A673 (cell line): ENCODE measurements at regions not wholly inside any gene's neighbourhood (a gene's known extent, or its start where the extent isn't known, plus 50 kb on each side); places are given as distances from the start of the nearest gene placed in this dataset.

Source experiments
- BruUV-seq: library from RNA; stranded (reverse); fragments of 400-500 nt; replicated peaks from 2 replicates; lab custom pipeline; 2021; lab: Mats Ljungman, UMichigan
- CTCF ChIA-PET: fragments of 300-600 bp; sonication (Branson Sonifier 250); formaldehyde crosslinking; loops from one replicate; lab custom pipeline; 2022; ENCODE audit warnings: antibody characterized with exemption; lab: Charles Lee
- POLR2A ChIA-PET: fragments of 300-600 bp; sonication (Branson Sonifier 250); formaldehyde crosslinking; loops from one replicate; lab custom pipeline; 2022; ENCODE audit warnings: antibody characterized with exemption; ENCODE audit not compliant: low non-redundant PET; lab: Charles Lee
- DNase-seq: peaks from one replicate; pipeline ENCODE4 v3.0.0-alpha.2; 2015; ENCODE audit warnings: low spot score
- H3K27ac ChIP-seq: fragments of 200-600 bp; sonication (generic); 2 replicates; pipeline ENCODE4 v1.5.1; 2016; ENCODE audit warnings: mixed run types, low read depth, mild to moderate bottlenecking, mixed read lengths, antibody characterized with exemption, low read length; ENCODE audit not compliant: poor library complexity, severe bottlenecking
- H3K27me3 ChIP-seq: fragments of 200-600 bp; sonication (generic); replicated peaks from 2 replicates; pipeline ENCODE4 v1.6.1; 2017; ENCODE audit warnings: mixed run types, low read depth, mild to moderate bottlenecking, mixed read lengths, antibody characterized with exemption, low read length; ENCODE audit not compliant: insufficient read depth, poor library complexity
- H3K36me3 ChIP-seq: fragments of 200-600 bp; sonication (generic); 2 replicates; pipeline ENCODE4 v1.6.1; 2016; ENCODE audit warnings: mixed run types, mild to moderate bottlenecking, mixed read lengths, antibody characterized with exemption, low read length; ENCODE audit not compliant: insufficient read depth, poor library complexity, severe bottlenecking
- H3K4me1 ChIP-seq: fragments of 200-600 bp; sonication (generic); 2 replicates; pipeline ENCODE4 v1.6.1; 2017; ENCODE audit warnings: mixed run types, mild to moderate bottlenecking, mixed read lengths, antibody characterized with exemption, low read length; ENCODE audit not compliant: insufficient read depth, poor library complexity, severe bottlenecking
- H3K4me3 ChIP-seq: fragments of 200-600 bp; sonication (generic); 2 replicates; pipeline ENCODE4 v1.5.1; 2016; ENCODE audit warnings: low read depth, mixed run types, mild to moderate bottlenecking, mixed read lengths, low read length; ENCODE audit not compliant: poor library complexity, severe bottlenecking
- H3K9me3 ChIP-seq: fragments of 200-600 bp; sonication (generic); 2 replicates; pipeline ENCODE4 v1.6.1; 2016; ENCODE audit warnings: mixed run types, low read depth, mild to moderate bottlenecking, mixed read lengths, antibody characterized with exemption, low read length; ENCODE audit not compliant: poor library complexity, severe bottlenecking
- CTCF ChIP-seq: fragments of 300-800, 200-600 bp; sonication (generic); conservative IDR thresholded peaks from 2 replicates; pipeline ENCODE4 v1.5.1; 2017; ENCODE audit warnings: low read depth, mild to moderate bottlenecking, antibody characterized with exemption, low read length, moderate library complexity, mixed read lengths
- EZH2 ChIP-seq: fragments of 200-600 bp; sonication (generic); IDR thresholded peaks from 2 replicates; pipeline ENCODE4 v1.6.1; 2017; ENCODE audit warnings: borderline replicate concordance, low read depth, mild to moderate bottlenecking, mixed read lengths, antibody characterized with exemption, low read length; ENCODE audit not compliant: poor library complexity, severe bottlenecking
- intact Hi-C: fragments of 100-400 bp; cut with micrococcal nuclease; formaldehyde crosslinking; loops from one replicate; pipeline ENCODE4 v1.10.0; 2022; ENCODE audit not compliant: unreplicated experiment

GRCh38 chr7:27397503-27397902 is 154.9 kb downstream of the EVX1 start:
- no peak for DNase-seq
- ChIA-PET POLR2A (no interaction called here), CTCF (no interaction called here)
- Histone ChIP-seq H3K4me1 (no peaks in the 10 kb centered on the region), H3K9me3 (no peaks in the 10 kb centered on the region), H3K36me3 (no peaks in the 10 kb centered on the region), H3K4me3 (no peak overlapping the region), H3K27me3 (peaks cover 33% of the 10 kb centered on the region), H3K27ac (no peak overlapping the region)
- BruUV-seq = no TSS peak
- no peak for TF ChIP-seq EZH2
- TF ChIP-seq CTCF = no peak
- intact Hi-C loops = no loop called here

GRCh38 chr7:27398851-27399250 is 156.2 kb downstream of the EVX1 start:
- ChIA-PET POLR2A (no interaction called here), CTCF (no interaction called here)
- Histone ChIP-seq H3K36me3 (no peaks in the 10 kb centered on the region), H3K4me3 (no peak overlapping the region), H3K27me3 (peaks cover 21% of the 10 kb centered on the region), H3K9me3 (no peaks in the 10 kb centered on the region), H3K4me1 (no peaks in the 10 kb centered on the region), H3K27ac (no peak overlapping the region)
- no peak for TF ChIP-seq CTCF
- no peak for TF ChIP-seq EZH2
- no TSS peak for BruUV-seq
- intact Hi-C loops = no loop called here
- DNase-seq = no peak

- Histone ChIP-seq H3K9me3 (no peaks in the 10 kb centered on the region), H3K27ac (no peak overlapping the region), H3K27me3 (peaks cover 15% of the 10 kb centered on the region), H3K36me3 (no peaks in the 10 kb centered on the region), H3K4me3 (no peak overlapping the region), H3K4me1 (no peaks in the 10 kb centered on the region)
- DNase-seq = no peak
- intact Hi-C loops = no loop called here
- POLR2A ChIA-PET = no interaction called here
- no peak for TF ChIP-seq EZH2
- no peak for TF ChIP-seq CTCF
- BruUV-seq = no TSS peak
- CTCF ChIA-PET = no interaction called here
These were observed 157.4 kb downstream of the EVX1 start for GRCh38 chr7:27399791-27400567.
